Astrocyte (in vitro differentiated cells and primary cell): ENCODE measurements at regions not wholly inside any gene's neighbourhood (a gene's known extent, or its start where the extent isn't known, plus 50 kb on each side); places are given as distances from the start of the nearest gene placed in this dataset.

Source experiments
- DNase-seq: peaks from one replicate; pipeline ENCODE4 v3.0.0-alpha.2; 2010; ENCODE audit warnings: low read depth
- FAIRE-seq: peaks from 2 replicates; lab custom pipeline; 2011; peaks lifted over from hg19 to GRCh38; lab: Jason Lieb, UNC
- H2AFZ ChIP-seq: 2 replicates; pipeline ENCODE4 v1.6.0; 2012; ENCODE audit warnings: low read depth, low read length, inconsistent platforms
- H3K27ac ChIP-seq: 2 replicates; pipeline ENCODE4 v1.5.1; 2011; ENCODE audit warnings: low read depth, low read length, inconsistent platforms
- H3K27me3 ChIP-seq: 2 replicates; pipeline ENCODE4 v1.6.0; 2011; ENCODE audit warnings: low read length, inconsistent platforms; ENCODE audit not compliant: insufficient read depth
- H3K36me3 ChIP-seq: 2 replicates; pipeline ENCODE4 v1.5.1; 2011; ENCODE audit warnings: low read length, inconsistent platforms; ENCODE audit not compliant: insufficient read depth
- H3K4me1 ChIP-seq: 2 replicates; pipeline ENCODE4 v1.5.1; 2011; ENCODE audit warnings: low read length, inconsistent platforms; ENCODE audit not compliant: insufficient read depth
- H3K4me2 ChIP-seq: 2 replicates; pipeline ENCODE4 v1.6.0; 2012; ENCODE audit warnings: low read length, inconsistent platforms
- H3K4me3 ChIP-seq: 2 replicates; pipeline ENCODE4 v1.5.1; 2011; ENCODE audit warnings: low read depth, mild to moderate bottlenecking, low read length, inconsistent platforms; ENCODE audit not compliant: insufficient read depth
- H3K79me2 ChIP-seq: 2 replicates; pipeline ENCODE4 v1.6.0; 2012; ENCODE audit warnings: mild to moderate bottlenecking, low read length, inconsistent platforms; ENCODE audit not compliant: insufficient read depth
- H3K9ac ChIP-seq: 2 replicates; pipeline ENCODE4 v1.6.0; 2012; ENCODE audit warnings: mild to moderate bottlenecking, low read length, inconsistent platforms
- H3K9me3 ChIP-seq: 2 replicates; pipeline ENCODE4 v1.5.1; 2012; ENCODE audit warnings: low read depth, mild to moderate bottlenecking, low read length, inconsistent platforms; ENCODE audit not compliant: insufficient read depth
- H4K20me1 ChIP-seq: 2 replicates; pipeline ENCODE4 v1.6.0; 2012; ENCODE audit warnings: low read length, inconsistent platforms; ENCODE audit not compliant: insufficient read depth
- H3K27ac Mint-ChIP-seq: one replicate; pipeline ENCODE4 v1.8.0; 2021; ENCODE audit warnings: mild to moderate bottlenecking, mixed read lengths; ENCODE audit not compliant: unreplicated experiment
- H3K27me3 Mint-ChIP-seq: one replicate; pipeline ENCODE4 v1.8.0; 2021; ENCODE audit warnings: low read depth, mixed read lengths; ENCODE audit not compliant: unreplicated experiment
- H3K36me3 Mint-ChIP-seq: one replicate; pipeline ENCODE4 v1.8.0; 2021; ENCODE audit warnings: low read depth, mixed read lengths; ENCODE audit not compliant: unreplicated experiment
- H3K4me1 Mint-ChIP-seq: one replicate; pipeline ENCODE4 v1.8.0; 2021; ENCODE audit warnings: low read depth, mixed read lengths; ENCODE audit not compliant: unreplicated experiment
- H3K4me3 Mint-ChIP-seq: one replicate; pipeline ENCODE4 v1.8.0; 2021; ENCODE audit warnings: mild to moderate bottlenecking, moderate library complexity, mixed read lengths; ENCODE audit not compliant: unreplicated experiment
- H3K9me3 Mint-ChIP-seq: one replicate; pipeline ENCODE4 v1.8.0; 2021; ENCODE audit warnings: mild to moderate bottlenecking, mixed read lengths; ENCODE audit not compliant: unreplicated experiment
- CTCF ChIP-seq: IDR thresholded peaks from 2 replicates; pipeline ENCODE4 v1.5.1; 2011; ENCODE audit warnings: low read depth, mild to moderate bottlenecking, inconsistent platforms, low read length, moderate library complexity; ENCODE audit not compliant: insufficient read depth
- EZH2 ChIP-seq: IDR thresholded peaks from 2 replicates; pipeline ENCODE4 v1.6.1; 2012; ENCODE audit warnings: mild to moderate bottlenecking, low read length, inconsistent platforms; ENCODE audit not compliant: insufficient read depth

- H3K9me3 Mint-ChIP-seq: no peaks in the 10 kb centered on the region
These were observed 165.8 kb upstream of the SALL4 start for GRCh38 chr20:51968151-51968550.

DNA sequence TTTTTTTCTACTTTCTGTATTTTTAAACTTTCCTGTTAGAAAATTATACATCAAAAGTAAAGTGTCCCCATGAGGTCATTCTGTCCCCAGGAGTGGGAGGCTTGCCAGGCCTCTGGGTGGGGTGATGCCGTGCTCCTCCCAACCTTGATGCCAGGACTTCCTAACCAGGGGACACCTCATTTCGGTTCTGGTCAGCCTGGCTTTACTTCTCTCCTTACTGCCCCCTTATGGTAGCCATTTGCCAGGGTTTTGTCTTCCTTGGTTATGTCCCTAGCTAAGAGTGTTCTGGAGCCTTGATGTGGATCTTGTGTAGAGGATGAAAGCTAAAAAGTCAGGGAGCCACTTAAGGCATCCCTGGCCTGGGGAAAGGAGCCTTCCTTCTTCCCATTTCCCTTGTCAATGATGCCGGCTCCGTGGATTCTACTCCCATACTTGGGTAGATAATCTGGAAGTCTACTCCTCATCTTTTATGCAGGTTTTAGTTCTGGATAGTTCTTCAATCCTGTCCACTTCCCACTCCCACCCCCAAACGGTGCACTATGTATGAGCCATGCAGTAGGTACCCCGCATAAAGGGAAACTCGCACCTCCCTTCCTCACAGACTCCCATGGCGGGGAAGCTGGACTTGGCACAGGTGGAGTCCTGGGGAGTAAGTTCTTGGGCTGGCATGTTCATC, 164.1 kb upstream of the SALL4 start:
- Mint-ChIP-seq H3K9me3 (no peaks in the 10 kb centered on the region), H3K36me3 (no peaks in the 10 kb centered on the region), H3K27ac (peak overlapping the region; percentile 41), H3K4me1 (no peaks in the 10 kb centered on the region), H3K27me3 (no peaks in the 10 kb centered on the region), H3K4me3 (no peak overlapping the region)
- Histone ChIP-seq H3K36me3 (no peaks in the 10 kb centered on the region), H3K79me2 (no peaks in the 10 kb centered on the region), H3K4me1 (no peaks in the 10 kb centered on the region), H3K4me2 (no peak overlapping the region), H3K9ac (no peak overlapping the region), H3K4me3 (no peak overlapping the region), H3K27me3 (no peaks in the 10 kb centered on the region), H2AFZ (no peak overlapping the region), H4K20me1 (no peaks in the 10 kb centered on the region), H3K27ac (no peak overlapping the region), H3K9me3 (no peaks in the 10 kb centered on the region)
- DNase-seq: peak; percentile 45
- FAIRE-seq: no peak
- TF ChIP-seq EZH2 (no peak), CTCF (peak; percentile 49)

More at GRCh38 chr20:51968151-51968550, 165.8 kb upstream of the SALL4 start:
- Mint-ChIP-seq H3K36me3 (no peaks in the 10 kb centered on the region), H3K27me3 (no peaks in the 10 kb centered on the region), H3K4me3 (no peak overlapping the region), H3K4me1 (no peaks in the 10 kb centered on the region), H3K27ac (no peak overlapping the region)
- Histone ChIP-seq H3K27ac (no peak overlapping the region), H3K4me2 (no peak overlapping the region), H3K36me3 (no peaks in the 10 kb centered on the region), H3K9ac (no peak overlapping the region), H3K27me3 (no peaks in the 10 kb centered on the region), H3K9me3 (no peaks in the 10 kb centered on the region), H3K79me2 (no peaks in the 10 kb centered on the region), H3K4me1 (no peaks in the 10 kb centered on the region), H2AFZ (no peak overlapping the region), H3K4me3 (no peak overlapping the region), H4K20me1 (no peaks in the 10 kb centered on the region)
- FAIRE-seq: no peak
- DNase-seq: no peak
- no peak for TF ChIP-seq EZH2
- no peak for TF ChIP-seq CTCF
